Activated naive CD8-positive, alpha-beta T cell (primary cell): ENCODE measurements at regions not wholly inside any gene's neighbourhood (a gene's known extent, or its start where the extent isn't known, plus 50 kb on each side); places are given as distances from the start of the nearest gene placed in this dataset.
"Not testable (repeated sequence)": the region's sequence is repeated elsewhere in the genome, so short reads cannot be mapped to it uniquely, and the experiment has no call there.

Source experiments
- H3K27ac Mint-ChIP-seq: one replicate; pipeline ENCODE4 v1.8.0; 2021; ENCODE audit warnings: mixed read lengths
- H3K27me3 Mint-ChIP-seq: one replicate; pipeline ENCODE4 v1.8.0; 2021; ENCODE audit warnings: mixed read lengths
- H3K36me3 Mint-ChIP-seq: one replicate; pipeline ENCODE4 v1.8.0; 2021; ENCODE audit warnings: mixed read lengths
- H3K4me1 Mint-ChIP-seq: one replicate; pipeline ENCODE4 v1.8.0; 2021; ENCODE audit warnings: low read depth, mixed read lengths
- H3K4me3 Mint-ChIP-seq: one replicate; pipeline ENCODE4 v1.8.0; 2021; ENCODE audit warnings: mild to moderate bottlenecking, mixed read lengths
- H3K9me3 Mint-ChIP-seq: one replicate; pipeline ENCODE4 v1.8.0; 2021; ENCODE audit warnings: low read depth, mixed read lengths

DNA sequence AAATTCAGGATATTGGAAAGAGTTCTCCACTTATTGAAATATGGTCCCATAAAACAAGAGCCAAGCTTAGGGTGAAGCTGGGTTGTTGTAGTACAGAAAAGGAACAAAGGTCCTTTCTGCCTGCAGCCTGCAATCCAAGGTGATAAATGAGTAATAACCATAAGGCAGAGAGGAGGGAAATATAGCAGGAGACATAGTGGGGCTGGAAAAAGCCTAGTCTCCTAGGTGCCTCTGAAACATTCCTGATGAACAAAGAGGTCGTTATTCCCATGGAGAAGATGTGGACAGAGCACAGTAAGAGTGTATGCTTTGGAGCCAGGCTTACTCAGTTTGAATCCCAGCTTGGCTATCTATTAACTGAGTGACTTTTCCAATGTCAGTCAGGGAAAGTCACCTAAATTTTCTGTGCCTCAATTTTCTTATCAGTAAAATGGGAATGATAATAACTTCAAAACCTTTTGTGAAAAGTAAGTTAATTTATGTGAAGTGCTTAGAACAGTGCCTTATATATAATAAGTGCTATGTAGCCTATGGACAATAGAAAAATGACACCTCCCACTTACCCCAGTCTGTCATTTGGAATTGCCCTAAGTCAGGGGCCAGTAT lies 110.8 kb upstream of the GRIN3A start:
- Mint-ChIP-seq H3K27me3 (peaks cover 3% of the 10 kb centered on the region), H3K9me3 (no peaks in the 10 kb centered on the region), H3K4me1 (no peaks in the 10 kb centered on the region), H3K36me3 (no peaks in the 10 kb centered on the region), H3K4me3 (no peak overlapping the region), H3K27ac (no peak overlapping the region)

DNA sequence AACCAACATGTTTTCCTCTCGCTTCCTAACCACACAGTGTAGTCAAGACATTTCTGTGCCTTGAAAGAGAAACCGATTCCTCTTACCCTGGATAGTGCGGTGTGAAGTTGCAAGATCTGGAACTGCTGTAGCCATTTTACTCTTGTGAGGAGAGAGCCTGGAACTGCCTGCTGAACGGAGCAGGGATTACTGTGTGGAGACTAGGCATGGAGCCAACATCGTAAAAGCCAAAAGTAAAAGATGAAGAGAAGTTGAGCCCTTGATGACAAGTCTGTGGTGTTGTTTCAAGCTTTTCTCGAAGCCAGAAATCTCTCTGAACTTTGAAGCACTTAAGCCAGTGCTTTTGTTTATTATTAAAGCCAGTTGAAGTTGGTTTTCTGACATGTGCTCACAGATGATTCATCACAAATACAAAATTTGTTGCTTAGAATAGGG lies 110.1 kb upstream of the GRIN3A start:
- no peaks in the 10 kb centered on the region for H3K36me3 Mint-ChIP-seq
- peaks cover 3% of the 10 kb centered on the region for H3K27me3 Mint-ChIP-seq
- no peak overlapping the region for H3K27ac Mint-ChIP-seq
- H3K9me3 Mint-ChIP-seq = no peaks in the 10 kb centered on the region
- H3K4me1 Mint-ChIP-seq = no peaks in the 10 kb centered on the region
- H3K4me3 Mint-ChIP-seq = no peak overlapping the region

DNA sequence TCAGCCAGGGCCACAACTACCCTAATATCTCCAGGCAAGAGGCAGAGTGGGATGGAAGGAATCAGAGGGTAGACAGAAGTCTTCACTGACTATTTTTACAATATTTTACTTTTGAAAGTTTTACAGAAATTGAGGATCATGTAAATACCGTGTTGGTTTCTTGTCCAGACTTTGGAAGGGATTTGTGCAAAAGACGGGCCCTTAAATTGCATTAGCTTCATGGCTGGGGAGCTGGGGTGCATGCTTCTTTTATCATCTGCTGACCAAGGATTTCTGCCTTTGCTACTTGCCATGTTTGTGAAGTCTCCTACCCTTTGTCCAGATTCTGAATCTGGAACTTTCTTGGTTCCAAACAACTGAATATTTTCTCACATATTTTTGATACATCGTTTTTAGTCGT lies 107.7 kb upstream of the GRIN3A start:
- H3K27me3 Mint-ChIP-seq = peaks cover 1% of the 10 kb centered on the region
- no peaks in the 10 kb centered on the region for H3K9me3 Mint-ChIP-seq
- H3K4me1 Mint-ChIP-seq = no peaks in the 10 kb centered on the region
- H3K27ac Mint-ChIP-seq = no peak overlapping the region
- no peak overlapping the region for H3K4me3 Mint-ChIP-seq
- no peaks in the 10 kb centered on the region for H3K36me3 Mint-ChIP-seq

DNA sequence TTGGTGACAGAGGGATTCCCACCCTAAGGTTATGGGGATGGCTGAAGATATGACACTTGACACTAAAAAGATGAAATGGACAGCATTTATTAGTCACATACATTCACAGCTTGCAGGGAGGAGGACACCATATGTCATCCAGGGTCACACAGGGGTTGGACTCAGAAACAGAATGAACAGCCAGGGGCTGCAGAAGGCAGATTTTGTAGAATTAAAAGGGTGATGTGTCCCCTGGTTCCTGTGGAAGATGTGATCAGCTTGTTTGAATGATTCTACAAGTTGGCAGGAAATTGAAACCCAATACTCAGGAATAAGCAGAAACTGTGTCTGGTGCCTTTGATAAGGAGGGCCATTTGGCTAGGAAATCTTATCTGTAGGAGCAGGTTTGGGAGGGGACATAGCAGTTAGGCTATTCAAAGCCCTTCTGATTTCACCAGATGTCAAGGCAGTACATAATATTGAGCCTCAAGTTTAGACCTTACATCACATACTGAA lies 102.3 kb upstream of the GRIN3A start:
- H3K9me3 Mint-ChIP-seq = no peaks in the 10 kb centered on the region
- no peaks in the 10 kb centered on the region for H3K4me1 Mint-ChIP-seq
- peaks cover 2% of the 10 kb centered on the region for H3K27me3 Mint-ChIP-seq
- no peak overlapping the region for H3K4me3 Mint-ChIP-seq
- H3K27ac Mint-ChIP-seq = no peak overlapping the region
- no peaks in the 10 kb centered on the region for H3K36me3 Mint-ChIP-seq

DNA sequence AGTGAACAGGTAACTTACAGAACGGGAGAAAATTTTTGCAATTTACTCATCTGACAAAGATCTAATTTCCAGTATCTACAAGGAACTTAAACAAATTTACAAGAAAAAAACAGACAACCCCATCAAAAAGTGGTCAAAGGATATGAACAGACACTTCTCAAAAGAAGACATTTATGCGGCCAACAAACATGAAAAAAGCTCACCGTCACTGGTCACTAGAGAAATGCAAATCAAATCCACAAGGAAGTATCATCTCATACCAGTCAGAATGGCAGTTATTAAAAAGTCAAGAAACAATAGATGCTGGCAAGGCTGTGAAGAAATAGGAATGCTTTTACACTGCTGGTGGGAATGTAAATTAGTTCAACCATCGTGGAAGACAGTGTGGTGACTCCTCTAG lies 100.5 kb upstream of the GRIN3A start:
- not testable (repeated sequence) for H3K27ac Mint-ChIP-seq, H3K9me3 Mint-ChIP-seq, H3K4me3 Mint-ChIP-seq, H3K36me3 Mint-ChIP-seq, H3K27me3 Mint-ChIP-seq, H3K4me1 Mint-ChIP-seq

DNA sequence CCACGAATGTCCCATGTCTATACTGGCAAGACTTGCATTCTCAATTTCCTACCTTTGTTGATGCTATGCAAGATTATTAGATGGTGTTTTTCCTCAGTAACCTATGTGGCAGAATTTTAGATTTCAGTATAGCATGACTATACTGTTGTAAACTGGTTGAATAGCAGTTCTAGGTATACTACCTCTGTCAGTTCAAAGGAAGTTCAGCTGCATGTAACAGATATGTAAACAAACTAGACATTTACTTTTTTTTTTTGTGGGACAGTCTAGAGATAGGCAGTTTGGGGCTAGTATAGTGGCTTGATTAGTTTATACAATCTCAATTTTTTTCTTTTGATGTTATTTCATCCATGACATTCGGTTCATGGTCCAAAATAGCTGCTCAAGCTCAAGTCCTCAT lies 97.6 kb upstream of the GRIN3A start:
- Mint-ChIP-seq H3K9me3 (no peaks in the 10 kb centered on the region), H3K4me1 (no peaks in the 10 kb centered on the region), H3K27ac (no peak overlapping the region), H3K27me3 (peaks cover 5% of the 10 kb centered on the region), H3K4me3 (no peak overlapping the region), H3K36me3 (no peaks in the 10 kb centered on the region)

DNA sequence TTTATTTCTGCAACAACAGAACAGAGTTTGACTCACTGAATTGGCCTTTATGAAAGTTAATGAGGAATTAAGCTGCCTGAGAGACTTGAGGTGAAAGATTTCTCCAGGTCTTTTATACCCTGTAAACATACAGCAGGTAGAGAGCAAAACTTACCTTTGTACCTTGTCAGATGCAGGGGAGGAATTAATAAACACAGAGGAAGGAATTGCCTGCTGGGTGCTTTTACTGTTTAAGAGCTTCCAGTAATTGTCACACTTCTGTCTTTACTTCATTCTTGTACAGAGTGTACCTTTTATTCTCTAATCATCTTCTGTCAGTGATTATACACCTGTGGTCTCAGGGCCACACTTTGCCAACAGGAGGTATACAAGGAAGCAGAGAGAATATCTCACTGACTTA lies 94.0 kb upstream of the GRIN3A start:
- Mint-ChIP-seq H3K9me3 (no peaks in the 10 kb centered on the region), H3K27me3 (peaks cover 8% of the 10 kb centered on the region), H3K4me3 (no peak overlapping the region), H3K36me3 (no peaks in the 10 kb centered on the region), H3K4me1 (no peaks in the 10 kb centered on the region), H3K27ac (no peak overlapping the region)

DNA sequence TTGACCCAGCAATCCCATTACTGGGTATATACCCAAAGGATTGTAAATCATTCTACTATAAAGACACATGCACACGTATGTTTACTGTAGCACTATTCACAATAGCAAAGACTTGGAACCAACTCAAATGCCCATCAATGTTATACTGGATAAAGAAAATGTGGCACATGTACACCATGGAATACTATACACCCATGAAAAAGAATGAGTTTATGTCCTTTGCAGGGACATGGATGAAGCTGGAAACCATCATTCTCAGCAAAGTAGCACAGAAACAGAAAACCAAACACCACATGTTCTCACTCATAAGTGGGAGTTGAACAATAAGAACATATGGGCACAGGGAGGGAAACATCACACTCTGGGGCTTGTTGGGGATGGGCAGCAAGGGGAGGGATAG lies 83.0 kb upstream of the GRIN3A start:
- not testable (repeated sequence) for H3K4me1 Mint-ChIP-seq, H3K27me3 Mint-ChIP-seq, H3K36me3 Mint-ChIP-seq, H3K4me3 Mint-ChIP-seq, H3K27ac Mint-ChIP-seq, H3K9me3 Mint-ChIP-seq

DNA sequence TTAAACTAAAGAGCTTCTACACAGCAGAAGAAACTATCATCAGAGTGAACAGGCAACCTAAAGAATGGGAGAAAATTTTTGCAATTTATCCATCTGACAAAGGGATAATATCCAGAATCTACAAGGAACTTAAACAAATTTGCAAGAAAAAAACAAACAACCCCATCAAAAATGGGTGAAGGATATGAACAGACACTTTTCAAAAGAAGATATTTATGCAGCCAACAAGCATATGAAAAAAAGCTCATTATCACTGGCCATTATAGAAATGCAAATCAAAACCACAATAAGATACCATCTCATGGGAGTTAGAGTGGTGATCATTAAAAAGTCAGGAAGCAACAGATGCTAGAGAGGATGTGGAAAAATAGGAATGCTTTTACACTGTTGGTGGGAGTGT lies 82.5 kb upstream of the GRIN3A start:
- not testable (repeated sequence) for H3K4me3 Mint-ChIP-seq, H3K27me3 Mint-ChIP-seq, H3K4me1 Mint-ChIP-seq, H3K27ac Mint-ChIP-seq, H3K9me3 Mint-ChIP-seq, H3K36me3 Mint-ChIP-seq

DNA sequence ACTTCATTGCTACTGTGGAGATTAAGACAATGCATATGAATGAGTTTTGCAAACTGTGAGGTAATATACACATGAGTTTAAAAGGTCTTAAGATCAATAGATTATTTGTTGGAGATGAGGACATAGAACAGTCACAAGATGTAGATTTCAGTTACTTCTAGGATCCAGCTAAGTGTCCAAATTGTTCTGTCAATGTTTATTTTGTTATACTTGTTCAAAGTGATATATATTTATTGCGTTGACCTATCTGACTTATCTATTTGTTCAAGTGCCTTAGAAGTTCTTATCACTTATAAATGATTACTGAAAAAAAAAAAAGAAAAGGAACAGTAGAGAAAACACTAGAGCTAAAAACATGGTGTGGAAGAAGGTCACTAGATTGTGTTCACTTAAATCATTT lies 75.6 kb upstream of the GRIN3A start:
- H3K4me1 Mint-ChIP-seq = no peaks in the 10 kb centered on the region
- no peaks in the 10 kb centered on the region for H3K9me3 Mint-ChIP-seq
- H3K27ac Mint-ChIP-seq = no peak overlapping the region
- peaks cover 7% of the 10 kb centered on the region for H3K27me3 Mint-ChIP-seq
- no peaks in the 10 kb centered on the region for H3K36me3 Mint-ChIP-seq
- no peak overlapping the region for H3K4me3 Mint-ChIP-seq

DNA sequence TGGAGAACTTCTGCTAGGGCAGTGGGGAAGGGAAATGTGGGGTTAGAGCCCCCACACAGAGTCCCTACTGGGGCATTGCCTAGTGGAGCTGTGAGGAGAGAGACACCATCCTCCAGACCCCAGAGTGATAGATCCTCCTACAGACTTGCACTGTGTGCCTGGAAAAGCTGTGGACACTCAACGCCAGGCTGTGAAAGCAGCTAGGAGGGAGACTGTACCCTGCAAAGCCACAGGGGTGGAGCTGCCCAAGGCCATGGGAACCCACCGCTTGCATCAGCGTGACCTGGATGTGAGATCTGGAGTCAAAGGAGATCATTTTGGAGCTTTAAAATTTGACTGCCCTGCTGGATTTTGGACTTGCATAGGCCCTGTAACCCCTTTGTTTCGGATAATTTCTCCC lies 69.4 kb upstream of the GRIN3A start:
- H3K36me3 Mint-ChIP-seq, H3K4me3 Mint-ChIP-seq, H3K9me3 Mint-ChIP-seq, H3K27ac Mint-ChIP-seq, H3K27me3 Mint-ChIP-seq, H3K4me1 Mint-ChIP-seq: not testable (repeated sequence)

DNA sequence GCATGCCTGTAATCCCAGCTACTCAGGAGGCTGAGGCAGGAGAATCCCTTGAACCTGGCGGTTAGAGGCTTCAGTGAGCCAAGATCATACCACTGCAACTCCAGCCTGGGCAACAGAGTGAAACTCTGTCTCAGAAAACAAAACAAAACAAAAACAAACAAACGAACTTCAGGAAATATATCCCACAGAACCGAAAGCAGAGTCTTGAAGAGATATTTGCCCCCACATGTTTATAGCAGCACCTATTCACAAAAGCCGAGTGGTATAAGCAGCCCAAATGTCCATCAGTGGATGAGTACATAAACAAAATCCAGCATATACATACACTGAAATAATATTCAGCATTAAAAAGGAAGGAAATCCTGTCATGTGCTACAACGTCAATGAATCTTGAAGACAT lies 57.6 kb upstream of the GRIN3A start:
- H3K9me3 Mint-ChIP-seq = no peaks in the 10 kb centered on the region
- peaks cover 3% of the 10 kb centered on the region for H3K27me3 Mint-ChIP-seq
- no peaks in the 10 kb centered on the region for H3K4me1 Mint-ChIP-seq
- no peaks in the 10 kb centered on the region for H3K36me3 Mint-ChIP-seq
- H3K27ac Mint-ChIP-seq = no peak overlapping the region
- H3K4me3 Mint-ChIP-seq = no peak overlapping the region

DNA sequence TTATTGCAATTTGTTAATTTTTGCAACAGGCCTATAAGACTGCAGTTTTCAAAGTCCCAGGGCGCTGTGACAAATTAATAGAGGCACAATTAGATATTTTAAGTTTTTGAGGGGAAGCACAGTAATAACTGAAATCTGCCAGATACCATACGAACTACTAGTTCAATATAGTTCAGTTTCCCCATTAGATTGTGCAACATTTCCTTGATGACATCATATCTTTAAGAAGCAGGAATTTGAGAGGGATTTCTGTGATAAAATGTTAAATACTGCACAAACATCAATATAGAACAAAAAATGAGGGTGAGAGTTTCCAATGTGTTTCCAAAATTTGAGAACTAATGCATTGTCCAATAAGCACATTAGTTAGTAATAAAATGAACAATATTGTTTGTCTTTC lies 56.7 kb upstream of the GRIN3A start:
- Mint-ChIP-seq H3K4me3 (no peak overlapping the region), H3K4me1 (no peaks in the 10 kb centered on the region), H3K9me3 (no peaks in the 10 kb centered on the region), H3K27me3 (peaks cover 3% of the 10 kb centered on the region), H3K36me3 (no peaks in the 10 kb centered on the region), H3K27ac (no peak overlapping the region)

DNA sequence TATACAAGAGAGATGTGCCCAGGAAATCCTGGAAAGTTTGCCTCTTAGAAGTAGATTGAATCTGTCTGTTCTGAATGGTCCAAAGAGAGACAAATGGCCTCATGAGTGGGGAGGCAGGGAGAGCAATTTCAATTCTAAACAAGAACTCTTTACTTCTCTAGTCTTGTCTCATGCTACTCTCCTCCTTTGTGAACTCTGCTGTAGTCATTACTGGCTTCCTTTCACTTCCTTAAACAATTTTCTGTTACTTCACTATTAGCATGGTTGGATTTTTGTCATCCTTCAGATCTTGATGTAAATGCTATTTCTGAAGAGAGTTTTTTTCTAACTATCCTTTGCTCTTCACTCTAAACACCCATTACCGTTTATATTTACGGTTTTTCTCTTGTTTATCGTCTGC lies 54.0 kb upstream of the GRIN3A start:
- Mint-ChIP-seq H3K27ac (no peak overlapping the region), H3K9me3 (no peaks in the 10 kb centered on the region), H3K4me1 (no peaks in the 10 kb centered on the region), H3K36me3 (no peaks in the 10 kb centered on the region), H3K27me3 (peaks cover 7% of the 10 kb centered on the region), H3K4me3 (no peak overlapping the region)

DNA sequence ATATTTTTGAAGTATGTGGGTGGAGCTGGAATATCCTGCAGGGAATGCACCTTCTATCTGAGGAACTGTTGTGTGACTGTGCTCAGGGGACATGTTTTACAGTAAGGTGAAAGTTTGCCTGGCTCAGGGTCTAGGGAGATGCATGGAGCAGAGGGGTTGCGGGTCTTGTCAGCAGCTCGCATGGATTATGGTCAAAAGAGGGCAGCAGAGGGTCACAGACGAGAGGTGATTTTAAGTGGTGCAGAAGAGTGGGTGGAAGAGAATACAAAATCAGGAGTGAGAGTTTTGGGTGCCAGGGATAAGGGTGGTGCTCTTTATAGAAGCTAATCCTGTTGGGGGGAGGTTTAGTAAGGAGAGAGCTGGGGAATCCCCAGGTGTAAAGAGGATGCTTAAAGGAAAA lies 53.5 kb upstream of the GRIN3A start:
- Mint-ChIP-seq H3K27me3 (peaks cover 7% of the 10 kb centered on the region), H3K9me3 (no peaks in the 10 kb centered on the region), H3K36me3 (no peaks in the 10 kb centered on the region), H3K4me3 (no peak overlapping the region), H3K27ac (no peak overlapping the region), H3K4me1 (no peaks in the 10 kb centered on the region)

DNA sequence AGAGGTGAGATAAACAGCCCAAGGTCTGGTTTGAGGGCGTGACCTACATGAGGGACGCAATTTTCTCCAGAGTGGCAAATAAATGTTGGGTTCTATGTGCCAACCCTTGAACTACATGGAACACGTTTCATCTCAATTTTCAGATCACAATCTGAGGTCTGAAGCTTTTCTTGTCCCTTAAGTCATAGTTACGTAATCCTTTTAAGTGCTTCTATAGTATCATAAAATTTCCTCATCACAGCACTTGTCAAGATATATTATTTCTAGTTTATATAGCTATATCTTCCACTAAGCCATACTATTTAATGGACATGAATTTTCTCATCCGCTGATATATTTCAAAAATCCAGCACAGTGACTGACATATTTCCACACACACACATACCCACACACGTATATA lies 53.1 kb upstream of the GRIN3A start:
- Mint-ChIP-seq H3K9me3 (no peaks in the 10 kb centered on the region), H3K27me3 (peaks cover 7% of the 10 kb centered on the region), H3K27ac (no peak overlapping the region), H3K36me3 (no peaks in the 10 kb centered on the region), H3K4me3 (no peak overlapping the region), H3K4me1 (no peaks in the 10 kb centered on the region)
